A549 (cell line): ENCODE measurements at regions not wholly inside any gene's neighbourhood (a gene's known extent, or its start where the extent isn't known, plus 50 kb on each side); places are given as distances from the start of the nearest gene placed in this dataset.

ENCODE experiments used
- ATAC-seq, 2 experiments: fragments of 200-7000 bp in 1 of 2; fragments of >200 bp in 1 of 2; cut with Nextera tagmentation in 1 of 2; cut with Tn5 transposase in 1 of 2; 3 replicates each; pipeline versions ENCODE4 v1.8.0 to v1.9.1; 2018 to 2020; ENCODE audit warnings: mild to moderate bottlenecking in 1 of 2, moderate library complexity in 1 of 2
- CTCF ChIA-PET: fragments of 300-600 bp; sonication (Branson Sonifier 250); formaldehyde crosslinking; extraction: SDS; loops from one replicate; lab custom pipeline; 2021; ENCODE audit warnings: antibody characterized with exemption, inconsistent platforms; lab: Yijun Ruan, JAX
- POLR2A ChIA-PET: fragments of 350-600 bp; formaldehyde crosslinking; extraction: SDS; loops from one replicate; lab custom pipeline; 2021; ENCODE audit warnings: antibody characterized with exemption, inconsistent platforms; lab: Yijun Ruan, JAX
- DNase-seq, 2 experiments: peaks; one replicate each; pipeline versions ENCODE4 v3.0.0 to v3.0.0-alpha.2; 2011 to 2016; ENCODE audit warnings: low read depth in 1 of 2, low spot score in 1 of 2
- FAIRE-seq: peaks from 2 replicates; lab custom pipeline; 2011; peaks lifted over from hg19 to GRCh38; lab: Jason Lieb, UNC
- H3K27ac ChIP-seq, 2 experiments: fragments of >200 bp; sonication (Bioruptor Twin); formaldehyde crosslinking; 3 replicates each; pipeline ENCODE4 v1.5.1; 2016 to 2017
- H3K4me1 ChIP-seq: fragments of >200 bp; sonication (Bioruptor Twin); formaldehyde crosslinking; 3 replicates; pipeline ENCODE4 v1.6.1; 2016
- H3K4me2 ChIP-seq: fragments of >200 bp; sonication (Bioruptor Twin); formaldehyde crosslinking; 3 replicates; pipeline ENCODE4 v1.6.1; 2016
- H3K4me3 ChIP-seq: fragments of >200 bp; sonication (Bioruptor Twin); formaldehyde crosslinking; 3 replicates; pipeline ENCODE4 v1.5.1; 2016
- H3K9me3 ChIP-seq: fragments of >200 bp; sonication (Bioruptor Twin); formaldehyde crosslinking; 3 replicates; pipeline ENCODE4 v1.6.1; 2016
- ATOH8 ChIP-seq: fragments of 250-450 bp; sonication (Bioruptor Pico); IDR thresholded peaks from 2 replicates; pipeline ENCODE4 v1.5.0; 2020; ENCODE audit warnings: low read depth, mild to moderate bottlenecking, moderate library complexity
- BHLHE40 ChIP-seq: IDR thresholded peaks from 2 replicates; pipeline ENCODE4 v1.6.1; 2012; ENCODE audit warnings: low read depth, low read length, inconsistent platforms
- CHD2 ChIP-seq: fragments of 150-350 bp; IDR thresholded peaks from 2 replicates; pipeline ENCODE4 v1.6.1; 2014; ENCODE audit warnings: low read length; ENCODE audit not compliant: partially characterized antibody
- CTCF ChIP-seq: fragments of >200 bp; sonication (Bioruptor Twin); formaldehyde crosslinking; IDR thresholded peaks from 3 replicates; pipeline ENCODE4 v1.5.1; 2016
- EP300 ChIP-seq, 2 experiments: fragments of >200 bp; sonication (Bioruptor Twin); formaldehyde crosslinking; IDR thresholded peaks; 2 replicates in 1 of 2; 3 replicates in 1 of 2; pipeline ENCODE4 v1.6.1; 2016 to 2017
- ESRRA ChIP-seq: fragments of 150-350 bp; IDR thresholded peaks from 2 replicates; pipeline ENCODE4 v1.6.1; 2014; ENCODE audit warnings: mild to moderate bottlenecking, low read length, borderline replicate concordance
- FOSB ChIP-seq: fragments of 250-450 bp; sonication (Bioruptor Pico); IDR thresholded peaks from 2 replicates; pipeline ENCODE4 v1.5.0; 2020; ENCODE audit warnings: mild to moderate bottlenecking, moderate library complexity
- FOXS1 ChIP-seq: fragments of 250-450 bp; sonication (Bioruptor Pico); IDR thresholded peaks from 2 replicates; pipeline ENCODE4 v1.5.0; 2020; ENCODE audit warnings: mild to moderate bottlenecking, moderate library complexity
- HEYL ChIP-seq: fragments of 250-450 bp; sonication (Bioruptor Pico); IDR thresholded peaks from 2 replicates; pipeline ENCODE4 v1.8.0; 2021; ENCODE audit warnings: mild to moderate bottlenecking, moderate library complexity
- HMGXB4 ChIP-seq: fragments of 250-450 bp; sonication (Bioruptor Pico); IDR thresholded peaks from 2 replicates; pipeline ENCODE4 v1.5.0; 2021; ENCODE audit warnings: mild to moderate bottlenecking, moderate library complexity, borderline replicate concordance
- HOXA7 ChIP-seq: fragments of 250-450 bp; sonication (Bioruptor Pico); IDR thresholded peaks from 2 replicates; pipeline ENCODE4 v1.5.0; 2020; ENCODE audit warnings: mild to moderate bottlenecking, moderate library complexity
- HOXB13 ChIP-seq: fragments of 250-450 bp; sonication (Bioruptor Pico); IDR thresholded peaks from 2 replicates; pipeline ENCODE4 v1.5.0; 2020; ENCODE audit warnings: low read depth, mild to moderate bottlenecking, moderate library complexity
- JUN ChIP-seq, 2 experiments: fragments of >200 bp; sonication (Bioruptor Twin); formaldehyde crosslinking; IDR thresholded peaks; 2 replicates in 1 of 2; 3 replicates in 1 of 2; pipeline ENCODE4 v1.6.1; 2016 to 2017
- MAFK ChIP-seq: fragments of 450-650 bp; IDR thresholded peaks from 2 replicates; pipeline ENCODE4 v1.6.1; 2014; ENCODE audit not compliant: partially characterized antibody
- MAX ChIP-seq: IDR thresholded peaks from 2 replicates; pipeline ENCODE4 v1.6.1; 2012
- NPAS2 ChIP-seq: fragments of 250-450 bp; sonication (Bioruptor Pico); IDR thresholded peaks from 2 replicates; pipeline ENCODE4 v1.8.0; 2022; ENCODE audit warnings: mild to moderate bottlenecking, moderate library complexity, borderline replicate concordance
- SMC3 ChIP-seq: fragments of >200 bp; sonication (Bioruptor Twin); formaldehyde crosslinking; IDR thresholded peaks from 3 replicates; pipeline ENCODE4 v1.6.1; 2018; ENCODE audit warnings: inconsistent platforms
- TP53 ChIP-seq: fragments of 250-450 bp; sonication (Bioruptor Pico); IDR thresholded peaks from 2 replicates; pipeline ENCODE4 v1.5.0; 2021; ENCODE audit warnings: mild to moderate bottlenecking, moderate library complexity
- ZNF302 ChIP-seq: fragments of 250-450 bp; sonication (Bioruptor Pico); IDR thresholded peaks from 2 replicates; pipeline ENCODE4 v1.9.0; 2021; ENCODE audit warnings: inconsistent platforms, mild to moderate bottlenecking, moderate library complexity
- ZSCAN20 ChIP-seq: fragments of 250-450 bp; sonication (Bioruptor Pico); IDR thresholded peaks from 2 replicates; pipeline ENCODE4 v1.8.0; 2022; ENCODE audit warnings: mild to moderate bottlenecking, moderate library complexity
- WGBS: methylation state at CpG from one replicate; pipeline ENCODE4 v1.1.6; 2017; ENCODE audit errors: missing lambda C conversion rate; 5-methylcytosine and 5-hydroxymethylcytosine counted together
- TF ChIP-seq, protein P1 (sequence below): fragments of 450-650 bp; IDR thresholded peaks from 2 replicates; pipeline ENCODE4 v1.6.1; 2014; ENCODE audit warnings: antibody characterized with exemption

DNA sequence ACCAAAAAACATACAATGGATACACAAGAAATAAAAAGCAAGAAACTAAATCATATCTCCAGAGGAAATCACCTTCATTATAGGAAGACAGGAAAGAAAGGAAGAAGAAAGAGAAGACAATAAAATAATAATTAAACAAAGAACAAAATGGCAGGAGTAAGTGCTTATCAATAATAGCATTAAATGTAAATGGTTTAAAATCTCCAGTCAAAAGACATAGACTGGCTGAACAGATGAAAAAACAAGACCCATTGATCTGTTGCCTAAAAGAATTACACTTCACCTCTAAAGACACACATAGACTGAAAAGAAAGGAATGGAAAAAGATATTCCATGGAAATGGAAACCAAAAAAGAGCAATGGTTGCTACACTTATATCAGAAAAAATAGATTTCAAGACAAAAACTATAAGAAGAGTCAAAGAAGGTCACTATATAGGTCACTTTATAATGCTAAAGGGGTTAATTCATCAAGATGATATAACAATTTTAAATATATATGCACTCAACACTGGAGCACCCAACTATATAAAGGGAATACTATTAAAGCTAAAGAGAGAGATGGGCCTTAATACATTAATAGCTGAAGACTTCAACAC is 118.4 kb upstream of the SESN3 start:
- Histone ChIP-seq H3K4me1 (no peaks in the 10 kb centered on the region), H3K27ac (no peak overlapping the region), H3K9me3 (no peaks in the 10 kb centered on the region), H3K4me3 (no peak overlapping the region), H3K4me2 (no peak overlapping the region)
- ATAC-seq (no peak), DNase-seq (no peak), FAIRE-seq (no peak)
- TF ChIP-seq CHD2: no peak
- TF ChIP-seq NPAS2 (CRISPR knock-in tag): no peak
- TF ChIP-seq MAFK: no peak
- TF ChIP-seq BHLHE40: no peak
- CTCF ChIA-PET: no interaction called here
- POLR2A ChIA-PET: no interaction called here

DNA sequence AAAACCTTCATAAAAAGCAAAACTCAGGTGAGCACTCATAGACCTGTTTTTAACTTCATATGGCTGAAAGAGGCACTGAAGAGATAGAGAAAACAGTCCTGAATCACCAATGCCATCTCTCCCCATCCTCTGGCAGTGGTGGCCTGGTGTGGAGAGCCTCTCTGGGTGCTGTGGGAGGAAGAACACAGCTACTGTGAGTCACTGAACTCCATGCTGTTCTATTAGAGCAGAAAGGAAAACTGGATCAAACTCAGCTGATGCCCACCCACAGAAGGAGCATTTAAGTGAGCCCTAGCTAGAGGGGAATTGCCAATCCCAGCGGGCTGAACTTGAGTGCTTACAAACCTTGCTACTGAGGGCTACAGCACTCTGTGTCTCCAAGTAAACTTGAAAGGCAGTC is 115.3 kb upstream of the SESN3 start:
- no peak overlapping the region for H3K4me3 ChIP-seq
- DNase-seq: no peak
- TF ChIP-seq EP300 (IDR thresholded peaks at IDR 0.05) (no peak), CTCF (no peak), HMGXB4 (no peak), JUN (IDR thresholded peaks at IDR 0.05) (no peak), TP53 (CRISPR knock-in tag) (no peak), ESRRA (no peak), HOXA7 (CRISPR knock-in tag) (no peak), ATOH8 (CRISPR knock-in tag) (no peak), FOSB (CRISPR knock-in tag) (no peak), HEYL (CRISPR knock-in tag) (no peak), MAX (no peak), ZNF302 (no peak), HOXB13 (CRISPR knock-in tag) (no peak), FOXS1 (CRISPR knock-in tag) (no peak), CHD2 (no peak), ZSCAN20 (no peak), SMC3 (no peak), MAFK (no peak)
- TF ChIP-seq, protein P1, sequence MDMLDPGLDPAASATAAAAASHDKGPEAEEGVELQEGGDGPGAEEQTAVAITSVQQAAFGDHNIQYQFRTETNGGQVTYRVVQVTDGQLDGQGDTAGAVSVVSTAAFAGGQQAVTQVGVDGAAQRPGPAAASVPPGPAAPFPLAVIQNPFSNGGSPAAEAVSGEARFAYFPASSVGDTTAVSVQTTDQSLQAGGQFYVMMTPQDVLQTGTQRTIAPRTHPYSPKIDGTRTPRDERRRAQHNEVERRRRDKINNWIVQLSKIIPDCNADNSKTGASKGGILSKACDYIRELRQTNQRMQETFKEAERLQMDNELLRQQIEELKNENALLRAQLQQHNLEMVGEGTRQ: no peak
- no peaks in the 10 kb centered on the region for H3K4me1 ChIP-seq
- no peak overlapping the region for H3K27ac ChIP-seq
- H3K9me3 ChIP-seq: no peaks in the 10 kb centered on the region
- POLR2A ChIA-PET: no interaction called here
- no peak overlapping the region for H3K4me2 ChIP-seq
- no CpG with 5 or more reads among the region's 1 CpG for WGBS
- CTCF ChIA-PET: no interaction called here
- FAIRE-seq: no peak
- ATAC-seq: no peak
